Nephron progenitor cell (in vitro differentiated cells): ENCODE measurements at regions not wholly inside any gene's neighbourhood (a gene's known extent, or its start where the extent isn't known, plus 50 kb on each side); places are given as distances from the start of the nearest gene placed in this dataset.

Experiments used
- DNase-seq: peaks from one replicate; pipeline ENCODE4 v3.0.0; 2021
- H3K27ac Mint-ChIP-seq: 2 replicates; pipeline ENCODE4 v1.8.0; 2021; ENCODE audit warnings: mild to moderate bottlenecking, moderate library complexity, mixed read lengths
- H3K27me3 Mint-ChIP-seq: 2 replicates; pipeline ENCODE4 v1.8.0; 2021; ENCODE audit warnings: mild to moderate bottlenecking, low read depth, mixed read lengths; ENCODE audit not compliant: poor library complexity
- H3K36me3 Mint-ChIP-seq: 2 replicates; pipeline ENCODE4 v1.8.0; 2021; ENCODE audit warnings: low read depth, mixed read lengths
- H3K4me1 Mint-ChIP-seq: 2 replicates; pipeline ENCODE4 v1.8.0; 2021; ENCODE audit warnings: mixed read lengths
- H3K4me3 Mint-ChIP-seq: 2 replicates; pipeline ENCODE4 v1.8.0; 2021; ENCODE audit warnings: mild to moderate bottlenecking, moderate library complexity, mixed read lengths
- H3K9me3 Mint-ChIP-seq: 2 replicates; pipeline ENCODE4 v1.8.0; 2021; ENCODE audit warnings: mild to moderate bottlenecking, moderate library complexity, mixed read lengths
- TF ChIP-seq, protein P1 (sequence below): fragments of 200-600 bp; sonication (generic); IDR thresholded peaks from 2 replicates; pipeline ENCODE4 v1.5.0; 2021; ENCODE audit warnings: antibody characterized with exemption

- no peak overlapping the region for H3K27ac Mint-ChIP-seq
- DNase-seq, result no peak
- H3K9me3 Mint-ChIP-seq, result peaks cover 6% of the 10 kb centered on the region
- H3K4me1 Mint-ChIP-seq, result peaks cover 28% of the 10 kb centered on the region
- H3K27me3 Mint-ChIP-seq, result peaks cover 20% of the 10 kb centered on the region
- TF ChIP-seq, protein P1, sequence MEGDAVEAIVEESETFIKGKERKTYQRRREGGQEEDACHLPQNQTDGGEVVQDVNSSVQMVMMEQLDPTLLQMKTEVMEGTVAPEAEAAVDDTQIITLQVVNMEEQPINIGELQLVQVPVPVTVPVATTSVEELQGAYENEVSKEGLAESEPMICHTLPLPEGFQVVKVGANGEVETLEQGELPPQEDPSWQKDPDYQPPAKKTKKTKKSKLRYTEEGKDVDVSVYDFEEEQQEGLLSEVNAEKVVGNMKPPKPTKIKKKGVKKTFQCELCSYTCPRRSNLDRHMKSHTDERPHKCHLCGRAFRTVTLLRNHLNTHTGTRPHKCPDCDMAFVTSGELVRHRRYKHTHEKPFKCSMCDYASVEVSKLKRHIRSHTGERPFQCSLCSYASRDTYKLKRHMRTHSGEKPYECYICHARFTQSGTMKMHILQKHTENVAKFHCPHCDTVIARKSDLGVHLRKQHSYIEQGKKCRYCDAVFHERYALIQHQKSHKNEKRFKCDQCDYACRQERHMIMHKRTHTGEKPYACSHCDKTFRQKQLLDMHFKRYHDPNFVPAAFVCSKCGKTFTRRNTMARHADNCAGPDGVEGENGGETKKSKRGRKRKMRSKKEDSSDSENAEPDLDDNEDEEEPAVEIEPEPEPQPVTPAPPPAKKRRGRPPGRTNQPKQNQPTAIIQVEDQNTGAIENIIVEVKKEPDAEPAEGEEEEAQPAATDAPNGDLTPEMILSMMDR, result no peak
- H3K36me3 Mint-ChIP-seq, result no peaks in the 10 kb centered on the region
- H3K4me3 Mint-ChIP-seq, result no peak overlapping the region
Observed at GRCh38 chr11:70594606-70595005, 196.3 kb downstream of the CTTN start.

DNA sequence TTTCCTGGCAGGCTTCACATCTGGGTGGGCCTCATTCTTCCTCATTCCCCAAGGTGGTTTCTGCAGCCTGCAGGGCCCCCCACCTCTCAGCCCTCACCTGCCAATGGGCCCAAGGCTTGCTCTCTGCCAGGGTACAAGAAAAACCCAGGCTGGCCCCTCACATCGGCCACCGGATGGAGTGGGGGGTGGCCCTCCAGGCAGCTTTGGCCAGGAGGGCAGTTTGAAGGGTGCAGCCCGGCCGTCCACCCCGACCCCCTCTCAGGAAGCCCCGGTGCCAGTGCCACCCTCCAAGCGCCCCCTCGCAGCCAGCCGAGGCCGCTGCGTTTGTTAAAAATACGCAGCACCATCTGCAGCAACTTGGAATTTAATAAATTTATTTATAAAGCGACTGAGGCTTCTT, 196.7 kb downstream of the CTTN start:
- Mint-ChIP-seq H3K36me3 (no peaks in the 10 kb centered on the region), H3K9me3 (peaks cover 2% of the 10 kb centered on the region), H3K27me3 (peaks cover 21% of the 10 kb centered on the region), H3K4me3 (no peak overlapping the region), H3K27ac (no peak overlapping the region), H3K4me1 (peaks cover 28% of the 10 kb centered on the region)
- TF ChIP-seq, protein P1, result no peak
- DNase-seq, result no peak

- Mint-ChIP-seq H3K27ac (no peak overlapping the region), H3K4me3 (no peak overlapping the region), H3K36me3 (no peaks in the 10 kb centered on the region), H3K4me1 (peaks cover 28% of the 10 kb centered on the region), H3K9me3 (no peaks in the 10 kb centered on the region), H3K27me3 (peaks cover 22% of the 10 kb centered on the region)
- no peak for DNase-seq
- TF ChIP-seq, protein P1, result no peak
Observed at GRCh38 chr11:70595452-70595851, 197.1 kb downstream of the CTTN start.

GRCh38 chr11:70596091-70596490, 197.8 kb downstream of the CTTN start:
- TF ChIP-seq, protein P1, result no peak
- no peaks in the 10 kb centered on the region for H3K9me3 Mint-ChIP-seq

GRCh38 chr11:70597006-70597555, 198.8 kb downstream of the CTTN start:
- peaks cover 33% of the 10 kb centered on the region for H3K4me1 Mint-ChIP-seq
- TF ChIP-seq, protein P1, result no peak
- no peak for DNase-seq

More at GRCh38 chr11:70596091-70596490, 197.8 kb downstream of the CTTN start:
- Mint-ChIP-seq H3K27ac (no peak overlapping the region), H3K36me3 (no peaks in the 10 kb centered on the region), H3K4me1 (peaks cover 24% of the 10 kb centered on the region), H3K27me3 (peaks cover 22% of the 10 kb centered on the region), H3K4me3 (no peak overlapping the region)
- DNase-seq, result no peak

More at GRCh38 chr11:70597006-70597555, 198.8 kb downstream of the CTTN start:
- Mint-ChIP-seq H3K36me3 (no peaks in the 10 kb centered on the region), H3K4me3 (no peak overlapping the region), H3K27me3 (peaks cover 27% of the 10 kb centered on the region), H3K27ac (no peak overlapping the region), H3K9me3 (no peaks in the 10 kb centered on the region)
